ENCODE measurements at regions not wholly inside any gene's neighbourhood (a gene's known extent, or its start where the extent isn't known, plus 50 kb on each side); places are given as distances from the start of the nearest gene placed in this dataset.

GRCh38 chr1:4176841-4177240 is 276.8 kb upstream of the C1orf174 start:
- Histone ChIP-seq H3K4me1 (ENCODE audit: control insufficient read depth, insufficient read depth, low read length) (no peaks in the 10 kb centered on the region), H3K4me3 (ENCODE audit: low read depth in 2 of 2, low read length in 2 of 2) (no peak overlapping the region), H3K36me3 (ENCODE audit: control insufficient read depth, insufficient read depth, low read length) (no peaks in the 10 kb centered on the region), H3K9me3 (ENCODE audit: control insufficient read depth, insufficient read depth, low read depth, low read length) (no peaks in the 10 kb centered on the region), H3K27me3 (ENCODE audit: control insufficient read depth, insufficient read depth, low read length) (no peaks in the 10 kb centered on the region; the same call in 1 of the 2 replicates), H3K27ac (ENCODE audit: low read length) (no peak overlapping the region)
- BruUV-seq (replicated peaks), result no TSS peak
- DNase-seq (ENCODE audit: low read depth, low spot score) (no peak), ATAC-seq (no peak)
- in situ Hi-C loops (cut with HindIII; ENCODE audit: low pct_unique_long_range_greater_than_20kb, low sequenced_read_pairs) (no loop called here), intact Hi-C loops (cut with micrococcal nuclease; ENCODE audit: unreplicated experiment) (no loop called here)
- no peak for TF ChIP-seq CTCF (IDR thresholded peaks at IDR 0.05)
- TF ChIP-seq POLR2AphosphoS5 (IDR thresholded peaks at IDR 0.05; ENCODE audit: low read depth, low read length), result no peak
- TF ChIP-seq TCF7L2 (IDR thresholded peaks at IDR 0.05; ENCODE audit: low read depth, low read length), result no peak
- no peak for TF ChIP-seq REST (IDR thresholded peaks at IDR 0.05; ENCODE audit: insufficient read depth in 1 of 2, low read depth in 2 of 2, low read length in 1 of 2)
- TF ChIP-seq SIN3A (IDR thresholded peaks at IDR 0.05; ENCODE audit: borderline replicate concordance, insufficient read depth, low read depth, low read length), result no peak
- POLR2A ChIA-PET, result no interaction called here
- CTCF ChIA-PET, result no interaction called here

GRCh38 chr1:4177425-4178150 is 277.5 kb upstream of the C1orf174 start:
- Histone ChIP-seq H3K4me3 (ENCODE audit: low read depth in 2 of 2, low read length in 2 of 2) (no peak overlapping the region), H3K9me3 (ENCODE audit: control insufficient read depth, insufficient read depth, low read depth, low read length) (no peaks in the 10 kb centered on the region), H3K36me3 (ENCODE audit: control insufficient read depth, insufficient read depth, low read length) (no peaks in the 10 kb centered on the region), H3K27me3 (ENCODE audit: control insufficient read depth, insufficient read depth, low read length) (peaks cover 2% of the 10 kb centered on the region; the same call in 1 of the 2 replicates), H3K27ac (ENCODE audit: low read length) (no peak overlapping the region), H3K4me1 (ENCODE audit: control insufficient read depth, insufficient read depth, low read length) (no peaks in the 10 kb centered on the region)
- in situ Hi-C loops (cut with HindIII; ENCODE audit: low pct_unique_long_range_greater_than_20kb, low sequenced_read_pairs), result no loop called here
- ATAC-seq (no peak), DNase-seq (ENCODE audit: low read depth, low spot score) (no peak)
- POLR2A ChIA-PET, result no interaction called here
- CTCF ChIA-PET, result no interaction called here
- no peak for TF ChIP-seq POLR2AphosphoS5 (IDR thresholded peaks at IDR 0.05; ENCODE audit: low read depth, low read length)
- TF ChIP-seq REST (IDR thresholded peaks at IDR 0.05; ENCODE audit: insufficient read depth in 1 of 2, low read depth in 2 of 2, low read length in 1 of 2), result no peak
- no peak for TF ChIP-seq SIN3A (IDR thresholded peaks at IDR 0.05; ENCODE audit: borderline replicate concordance, insufficient read depth, low read depth, low read length)
- no peak for TF ChIP-seq TCF7L2 (IDR thresholded peaks at IDR 0.05; ENCODE audit: low read depth, low read length)
- TF ChIP-seq CTCF (IDR thresholded peaks at IDR 0.05), result no peak
- intact Hi-C loops (cut with micrococcal nuclease; ENCODE audit: unreplicated experiment), result no loop called here
- no TSS peak for BruUV-seq (replicated peaks)

Measured in Panc1 (cell line).